ENCODE measurements at regions not wholly inside any gene's neighbourhood (a gene's known extent, or its start where the extent isn't known, plus 50 kb on each side); places are given as distances from the start of the nearest gene placed in this dataset.

GRCh38 chr4:104909376-104909775 lies 237.3 kb upstream of the TET2 start:
- Histone ChIP-seq H3K27ac (no peak overlapping the region), H3K9me3 (no peaks in the 10 kb centered on the region), H3K4me1 (no peaks in the 10 kb centered on the region), H3K4me3 (no peak overlapping the region), H3K27me3 (ENCODE audit: insufficient read depth in 3 of 3, low read length in 2 of 3) (no peaks in the 10 kb centered on the region), H3K36me3 (ENCODE audit: insufficient read depth in 1 of 2, low read depth in 1 of 2) (no peaks in the 10 kb centered on the region)
- ATAC-seq (no peak), DNase-seq (no peak)
- 63 to 90% (median 78%) methylated on average over 1 of the region's 1 CpG for WGBS, 3 donors
- intact Hi-C loops (cut with DNase I), result no loop called here
- TF ChIP-seq, protein P1, sequence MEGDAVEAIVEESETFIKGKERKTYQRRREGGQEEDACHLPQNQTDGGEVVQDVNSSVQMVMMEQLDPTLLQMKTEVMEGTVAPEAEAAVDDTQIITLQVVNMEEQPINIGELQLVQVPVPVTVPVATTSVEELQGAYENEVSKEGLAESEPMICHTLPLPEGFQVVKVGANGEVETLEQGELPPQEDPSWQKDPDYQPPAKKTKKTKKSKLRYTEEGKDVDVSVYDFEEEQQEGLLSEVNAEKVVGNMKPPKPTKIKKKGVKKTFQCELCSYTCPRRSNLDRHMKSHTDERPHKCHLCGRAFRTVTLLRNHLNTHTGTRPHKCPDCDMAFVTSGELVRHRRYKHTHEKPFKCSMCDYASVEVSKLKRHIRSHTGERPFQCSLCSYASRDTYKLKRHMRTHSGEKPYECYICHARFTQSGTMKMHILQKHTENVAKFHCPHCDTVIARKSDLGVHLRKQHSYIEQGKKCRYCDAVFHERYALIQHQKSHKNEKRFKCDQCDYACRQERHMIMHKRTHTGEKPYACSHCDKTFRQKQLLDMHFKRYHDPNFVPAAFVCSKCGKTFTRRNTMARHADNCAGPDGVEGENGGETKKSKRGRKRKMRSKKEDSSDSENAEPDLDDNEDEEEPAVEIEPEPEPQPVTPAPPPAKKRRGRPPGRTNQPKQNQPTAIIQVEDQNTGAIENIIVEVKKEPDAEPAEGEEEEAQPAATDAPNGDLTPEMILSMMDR (IDR thresholded peaks at IDR 0.05), result no peak

- Histone ChIP-seq H3K36me3 (ENCODE audit: insufficient read depth in 1 of 2, low read depth in 1 of 2) (no peaks in the 10 kb centered on the region), H3K27me3 (ENCODE audit: insufficient read depth in 3 of 3, low read length in 2 of 3) (no peaks in the 10 kb centered on the region), H3K4me1 (no peaks in the 10 kb centered on the region), H3K9me3 (no peaks in the 10 kb centered on the region), H3K27ac (no peak overlapping the region), H3K4me3 (no peak overlapping the region)
- ATAC-seq, result no peak
- no peak for DNase-seq
- TF ChIP-seq, protein P1 (IDR thresholded peaks at IDR 0.05), result no peak
- WGBS, 3 donors, result 59 to 67% (median 62%) methylated on average over 1 of the region's 1 CpG
- intact Hi-C loops (cut with DNase I), result no loop called here
These were observed 234.2 kb upstream of the TET2 start for GRCh38 chr4:104912518-104912917.

DNA sequence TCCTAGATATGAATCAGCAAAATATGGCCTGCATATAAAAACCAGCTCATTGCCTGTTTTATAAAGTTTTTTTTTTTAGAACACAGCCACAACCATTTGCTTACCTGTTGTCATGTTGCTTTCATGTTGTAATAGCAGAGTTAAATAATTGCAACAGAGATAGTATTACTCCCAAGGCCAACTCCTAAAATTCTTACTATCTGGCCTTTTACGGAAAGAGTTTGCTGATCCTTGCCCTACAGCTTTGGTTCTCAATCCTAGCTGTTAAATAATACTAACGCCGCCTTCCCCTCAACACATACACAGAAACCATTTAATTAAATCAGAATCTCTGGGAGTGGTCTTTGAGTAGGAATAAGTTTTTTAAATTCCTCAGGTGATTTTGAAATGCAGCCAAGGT lies 231.3 kb upstream of the TET2 start:
- intact Hi-C loops (cut with DNase I), result no loop called here
- no peaks in the 10 kb centered on the region for H3K4me1 ChIP-seq
- no peak overlapping the region for H3K27ac ChIP-seq
- TF ChIP-seq, protein P1 (IDR thresholded peaks at IDR 0.05), result no peak
- 89 to 95% (median 92%) methylated on average over 3 of the region's 3 CpGs for WGBS, 3 donors
- H3K36me3 ChIP-seq (ENCODE audit: insufficient read depth in 1 of 2, low read depth in 1 of 2), result no peaks in the 10 kb centered on the region
- DNase-seq, result no peak
- H3K4me3 ChIP-seq, result no peak overlapping the region
- no peak for ATAC-seq
- no peaks in the 10 kb centered on the region for H3K9me3 ChIP-seq
- H3K27me3 ChIP-seq (ENCODE audit: insufficient read depth in 3 of 3, low read length in 2 of 3), result no peaks in the 10 kb centered on the region

DNA sequence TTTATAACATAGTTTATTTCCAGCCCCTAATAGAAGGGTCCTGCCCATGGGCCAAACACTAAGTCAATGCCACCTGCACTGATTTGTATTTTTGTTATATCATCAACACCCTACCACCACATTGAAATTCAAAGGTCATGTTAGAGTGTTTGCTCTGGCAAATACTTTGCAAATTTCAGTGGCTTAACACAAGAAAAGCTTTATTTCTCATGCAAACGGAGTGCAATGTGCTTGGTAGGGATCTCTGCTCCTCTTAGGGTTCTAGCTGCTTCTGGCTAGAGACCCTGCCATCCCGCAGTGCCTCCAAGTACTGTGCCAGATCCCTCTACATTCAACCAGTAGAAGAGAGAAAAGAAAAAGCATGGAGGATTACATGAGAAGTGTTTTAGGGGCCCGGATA lies 230.8 kb upstream of the TET2 start:
- intact Hi-C loops (cut with DNase I), result no loop called here
- H3K27ac ChIP-seq, result no peak overlapping the region
- ATAC-seq (no peak), DNase-seq (no peak)
- H3K4me1 ChIP-seq, result no peaks in the 10 kb centered on the region
- no peak overlapping the region for H3K4me3 ChIP-seq
- no peaks in the 10 kb centered on the region for H3K36me3 ChIP-seq (ENCODE audit: insufficient read depth in 1 of 2, low read depth in 1 of 2)
- no peaks in the 10 kb centered on the region for H3K9me3 ChIP-seq
- 50 to 56% (median 53%) methylated on average over 3 of the region's 3 CpGs for WGBS, 3 donors
- TF ChIP-seq, protein P1 (IDR thresholded peaks at IDR 0.05), result no peak
- no peaks in the 10 kb centered on the region for H3K27me3 ChIP-seq (ENCODE audit: insufficient read depth in 3 of 3, low read length in 2 of 3)

- DNase-seq (no peak), ATAC-seq (no peak)
- Histone ChIP-seq H3K36me3 (ENCODE audit: insufficient read depth in 1 of 2, low read depth in 1 of 2) (no peaks in the 10 kb centered on the region), H3K9me3 (no peaks in the 10 kb centered on the region), H3K4me1 (no peaks in the 10 kb centered on the region), H3K27ac (no peak overlapping the region), H3K4me3 (no peak overlapping the region), H3K27me3 (ENCODE audit: insufficient read depth in 3 of 3, low read length in 2 of 3) (no peaks in the 10 kb centered on the region)
- intact Hi-C loops (cut with DNase I), result no loop called here
- TF ChIP-seq, protein P1 (IDR thresholded peaks at IDR 0.05), result no peak
These were observed 227.3 kb upstream of the TET2 start for GRCh38 chr4:104919406-104919805.

Measured in psoas muscle (tissue), 7 donors.